BLaER1 treated with 17β-estradiol and CSF1 and Interleukin-3, amounts not matched to agents 10 nM and 100 nM (cell line): ENCODE measurements at regions not wholly inside any gene's neighbourhood (a gene's known extent, or its start where the extent isn't known, plus 50 kb on each side); places are given as distances from the start of the nearest gene placed in this dataset.

ENCODE experiments used
- H3K27ac ChIP-seq, 11 experiments: shearing (Covaris generic); formaldehyde crosslinking; 2 replicates each; pipeline ENCODE4 v1.8.1; 2022
- H3K27me3 ChIP-seq, 11 experiments: shearing (Covaris generic); formaldehyde crosslinking; 2 replicates each; pipeline ENCODE4 v1.8.1; 2022
- H3K36me3 ChIP-seq, 11 experiments: shearing (Covaris generic); formaldehyde crosslinking; 2 replicates each; pipeline ENCODE4 v1.8.1; 2022
- H3K4me1 ChIP-seq, 10 experiments: shearing (Covaris generic); formaldehyde crosslinking; 2 replicates each; pipeline ENCODE4 v1.8.1; 2022
- H3K4me2 ChIP-seq, 11 experiments: shearing (Covaris generic); formaldehyde crosslinking; 2 replicates each; pipeline ENCODE4 v1.8.1; 2022
- H3K4me3 ChIP-seq, 10 experiments: shearing (Covaris generic); formaldehyde crosslinking; 2 replicates each; pipeline ENCODE4 v1.8.1; 2022
- H3K9ac ChIP-seq, 11 experiments: shearing (Covaris generic); formaldehyde crosslinking; 2 replicates each; pipeline ENCODE4 v1.8.1; 2022
- H3K9me3 ChIP-seq, 11 experiments: shearing (Covaris generic); formaldehyde crosslinking; replicated peaks in 1 of 11; 2 replicates each; pipeline ENCODE4 v1.8.1; 2022
- H4K20me1 ChIP-seq, 11 experiments: shearing (Covaris generic); formaldehyde crosslinking; 2 replicates each; pipeline ENCODE4 v1.8.1; 2022
- Cebpa-rat ChIP-seq, 11 experiments: shearing (Covaris generic); IDR thresholded peaks; 2 replicates each; pipeline ENCODE4 v1.8.1; 2022

GRCh38 chr2:183919167-183919566 is 679.2 kb upstream of the ZNF804A start:
- H4K20me1 ChIP-seq: no peaks in the 10 kb centered on the region
- no peaks in the 10 kb centered on the region for H3K4me1 ChIP-seq
- H3K27ac ChIP-seq: no peak overlapping the region
- H3K36me3 ChIP-seq: no peaks in the 10 kb centered on the region
- no peak overlapping the region for H3K9ac ChIP-seq
- H3K27me3 ChIP-seq: no peaks in the 10 kb centered on the region
- TF ChIP-seq Cebpa-rat (IDR thresholded peaks at IDR 0.05): no peak
- no peak overlapping the region for H3K4me2 ChIP-seq
- H3K9me3 ChIP-seq: no peaks in the 10 kb centered on the region
- H3K4me3 ChIP-seq: no peak overlapping the region

DNA sequence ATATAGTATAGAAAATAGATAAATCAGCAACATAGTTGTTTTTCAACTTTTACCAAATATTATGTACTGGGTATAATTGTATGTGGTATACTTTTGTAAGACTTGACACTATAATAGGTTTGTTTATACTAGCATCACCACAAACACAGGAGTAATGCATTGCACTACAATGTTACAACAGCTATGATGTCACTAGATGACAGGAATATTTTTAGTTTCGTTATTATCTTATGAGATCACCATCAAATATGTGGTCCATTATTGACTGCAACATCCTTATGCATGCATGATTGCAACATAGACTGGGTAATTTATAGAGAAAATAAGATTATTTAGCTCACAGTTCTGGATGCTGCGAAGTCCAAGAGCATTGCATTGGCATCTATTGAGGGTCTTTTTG is 678.4 kb upstream of the ZNF804A start:
- Histone ChIP-seq H3K27me3 (no peaks in the 10 kb centered on the region), H3K4me2 (no peak overlapping the region), H3K4me1 (no peaks in the 10 kb centered on the region), H3K36me3 (no peaks in the 10 kb centered on the region), H3K4me3 (no peak overlapping the region), H3K27ac (no peak overlapping the region), H3K9me3 (no peaks in the 10 kb centered on the region), H4K20me1 (no peaks in the 10 kb centered on the region), H3K9ac (no peak overlapping the region)
- TF ChIP-seq Cebpa-rat (IDR thresholded peaks at IDR 0.05): no peak

- no peaks in the 10 kb centered on the region for H3K27me3 ChIP-seq
- peak in 3 of 11 experiments; percentile 14 to 85 (median 75); a peak in 6 of 22 replicates for TF ChIP-seq Cebpa-rat (IDR thresholded peaks at IDR 0.05)
- no peak overlapping the region for H3K9ac ChIP-seq
- no peak overlapping the region for H3K27ac ChIP-seq
- H3K36me3 ChIP-seq: no peaks in the 10 kb centered on the region
- H3K4me1 ChIP-seq: no peaks in the 10 kb centered on the region
- H3K4me2 ChIP-seq: no peak overlapping the region
- no peaks in the 10 kb centered on the region for H4K20me1 ChIP-seq
- H3K9me3 ChIP-seq: peaks cover 0 to 4% (median 0%) of the 10 kb centered on the region in 11 experiments; a peak in 1 of 22 replicates
- H3K4me3 ChIP-seq: no peak overlapping the region
Observed at GRCh38 chr2:183925281-183925680, 673.0 kb upstream of the ZNF804A start.

- peaks cover 0 to 4% (median 0%) of the 10 kb centered on the region in 11 experiments; a peak in 1 of 22 replicates for H3K9me3 ChIP-seq
- no peak overlapping the region for H3K4me2 ChIP-seq
- no peaks in the 10 kb centered on the region for H3K27me3 ChIP-seq
- no peak overlapping the region for H3K9ac ChIP-seq
- no peaks in the 10 kb centered on the region for H4K20me1 ChIP-seq
- H3K36me3 ChIP-seq: no peaks in the 10 kb centered on the region
- no peak overlapping the region for H3K27ac ChIP-seq
- no peak overlapping the region for H3K4me3 ChIP-seq
- no peaks in the 10 kb centered on the region for H3K4me1 ChIP-seq
- TF ChIP-seq Cebpa-rat (IDR thresholded peaks at IDR 0.05): no peak
Observed at GRCh38 chr2:183926433-183926832, 671.9 kb upstream of the ZNF804A start.

DNA sequence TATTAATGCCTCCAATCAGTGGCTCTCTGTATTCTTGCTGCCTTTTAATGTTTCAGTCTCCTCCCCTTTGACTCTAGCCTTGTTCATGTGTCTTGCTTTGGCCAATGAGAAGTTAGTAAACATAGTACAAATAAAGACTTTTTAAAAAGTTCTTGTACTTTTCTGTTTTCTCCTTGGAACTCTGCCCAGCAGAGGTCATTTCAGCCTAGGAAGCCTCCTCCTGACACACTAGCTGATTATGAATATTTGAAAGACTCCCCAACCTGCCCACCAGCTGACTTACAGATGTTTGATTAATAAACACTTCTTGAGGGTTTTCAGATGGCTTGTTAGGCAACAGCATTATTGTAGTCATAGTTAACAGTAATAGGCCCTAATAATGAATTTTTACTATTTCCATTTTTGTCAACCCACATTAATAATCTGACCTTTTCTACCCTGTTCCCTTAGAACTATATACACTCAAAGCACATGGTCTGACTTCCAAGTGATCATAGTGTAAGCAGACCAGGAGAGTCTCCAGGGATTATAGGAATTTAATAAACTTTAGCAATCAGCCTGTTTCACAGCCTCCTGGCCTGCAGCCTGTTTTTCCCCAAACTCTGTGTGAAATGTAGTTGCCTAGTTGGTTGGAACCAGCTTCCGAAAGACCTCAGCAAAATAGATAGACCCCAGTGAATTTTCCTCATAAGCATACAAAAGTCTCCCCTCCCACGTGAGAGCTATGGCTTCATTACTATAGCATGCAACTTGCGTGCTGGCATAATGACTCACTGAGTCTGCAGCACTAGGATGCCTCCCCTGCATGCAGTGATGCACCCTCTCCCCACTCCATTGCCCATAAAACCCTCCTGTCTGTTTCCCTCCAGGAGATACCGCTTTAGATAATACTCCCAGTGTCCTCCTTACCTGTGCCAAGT is 670.7 kb upstream of the ZNF804A start:
- peaks cover 0 to 4% (median 0%) of the 10 kb centered on the region in 11 experiments; a peak in 1 of 22 replicates for H3K9me3 ChIP-seq
- no peak overlapping the region for H3K27ac ChIP-seq
- no peaks in the 10 kb centered on the region for H3K4me1 ChIP-seq
- TF ChIP-seq Cebpa-rat (IDR thresholded peaks at IDR 0.05): no peak
- no peaks in the 10 kb centered on the region for H3K36me3 ChIP-seq
- no peak overlapping the region for H3K4me3 ChIP-seq
- no peak overlapping the region for H3K4me2 ChIP-seq
- H4K20me1 ChIP-seq: no peaks in the 10 kb centered on the region
- H3K9ac ChIP-seq: no peak overlapping the region
- no peaks in the 10 kb centered on the region for H3K27me3 ChIP-seq

GRCh38 chr2:183935005-183935404 is 663.3 kb upstream of the ZNF804A start:
- H3K36me3 ChIP-seq: no peaks in the 10 kb centered on the region
- H3K4me3 ChIP-seq: no peak overlapping the region
- H3K4me1 ChIP-seq: no peaks in the 10 kb centered on the region
- H3K9ac ChIP-seq: no peak overlapping the region
- no peak overlapping the region for H3K27ac ChIP-seq
- no peaks in the 10 kb centered on the region for H4K20me1 ChIP-seq
- H3K9me3 ChIP-seq: 0 out of 22 replicates have a peak, but pooled peaks cover 0 to 4% (median 0%) of the 10 kb centered on the region in 11 experiments
- no peak for TF ChIP-seq Cebpa-rat (IDR thresholded peaks at IDR 0.05)
- no peak overlapping the region for H3K4me2 ChIP-seq
- no peaks in the 10 kb centered on the region for H3K27me3 ChIP-seq

DNA sequence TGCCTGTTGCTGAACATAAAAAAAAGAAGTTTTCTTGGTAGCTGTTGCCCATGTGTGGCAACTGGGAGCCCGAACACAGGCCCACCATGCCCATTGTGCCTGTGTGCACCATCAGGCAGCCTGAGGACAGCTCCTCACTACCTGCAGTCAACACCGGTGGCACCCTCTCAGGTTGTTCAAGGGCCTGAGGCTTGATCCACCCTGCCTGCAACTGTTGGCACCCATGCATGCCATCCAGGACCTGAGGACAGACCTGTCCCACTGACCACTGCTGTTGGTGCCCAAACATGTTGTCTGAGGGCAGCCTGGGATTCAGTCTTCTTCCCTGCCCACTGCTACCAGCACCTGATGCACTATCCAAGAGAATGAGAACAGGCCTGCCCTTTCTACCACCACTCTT is 661.1 kb upstream of the ZNF804A start:
- TF ChIP-seq Cebpa-rat (IDR thresholded peaks at IDR 0.05): no peak
- Histone ChIP-seq H3K4me2 (no peak overlapping the region), H3K9me3 (0 out of 22 replicates have a peak, but pooled peaks cover 0 to 4% (median 0%) of the 10 kb centered on the region in 11 experiments), H3K4me3 (no peak overlapping the region), H3K36me3 (no peaks in the 10 kb centered on the region), H3K9ac (no peak overlapping the region), H4K20me1 (no peaks in the 10 kb centered on the region), H3K27ac (no peak overlapping the region), H3K4me1 (no peaks in the 10 kb centered on the region), H3K27me3 (no peaks in the 10 kb centered on the region)

DNA sequence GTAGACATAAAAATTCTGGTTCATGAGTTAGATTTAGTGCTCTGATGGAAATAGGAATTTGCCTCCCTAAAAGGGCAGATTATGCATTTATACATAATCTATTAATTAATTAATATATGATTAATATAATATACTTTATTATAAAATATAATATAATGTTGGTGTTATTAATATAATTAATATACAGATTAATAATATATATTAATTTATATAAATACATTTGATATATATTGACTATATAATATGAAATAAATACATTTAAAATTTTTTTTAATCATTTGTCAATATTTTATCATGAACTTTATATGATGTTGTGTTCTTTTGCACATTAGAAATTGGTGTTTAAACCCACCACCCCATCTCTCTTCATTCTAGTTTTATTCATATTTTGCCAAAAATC is 652.1 kb upstream of the ZNF804A start:
- no peak for TF ChIP-seq Cebpa-rat (IDR thresholded peaks at IDR 0.05)
- no peaks in the 10 kb centered on the region for H3K36me3 ChIP-seq
- no peak overlapping the region for H3K4me3 ChIP-seq
- H3K27ac ChIP-seq: no peak overlapping the region
- H3K4me2 ChIP-seq: no peak overlapping the region
- H3K27me3 ChIP-seq: no peaks in the 10 kb centered on the region
- no peaks in the 10 kb centered on the region for H4K20me1 ChIP-seq
- H3K9ac ChIP-seq: no peak overlapping the region
- no peaks in the 10 kb centered on the region for H3K9me3 ChIP-seq
- H3K4me1 ChIP-seq: no peaks in the 10 kb centered on the region

DNA sequence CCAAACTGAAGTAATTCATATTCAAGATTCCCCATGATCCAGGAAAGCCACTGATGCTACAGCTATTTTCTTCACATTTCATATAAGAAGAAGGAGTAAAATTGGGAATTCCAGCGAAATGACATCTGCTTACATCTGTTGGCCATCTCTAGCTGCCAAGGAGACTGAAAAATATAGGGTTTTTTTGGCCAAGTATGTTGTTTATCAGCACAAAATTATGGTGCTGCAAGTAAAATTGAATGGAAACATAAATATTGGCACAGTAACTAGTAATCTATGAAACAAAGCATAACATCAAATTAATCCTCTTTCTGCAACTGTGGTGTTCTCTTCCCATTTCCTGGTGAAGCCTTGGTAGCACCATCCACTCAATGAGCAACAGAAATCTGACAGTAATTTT is 649.5 kb upstream of the ZNF804A start:
- no peaks in the 10 kb centered on the region for H4K20me1 ChIP-seq
- 0 out of 20 replicates have a peak, but pooled peaks cover 0 to 7% (median 0%) of the 10 kb centered on the region in 10 experiments for H3K4me1 ChIP-seq
- H3K9ac ChIP-seq: no peak overlapping the region
- H3K27me3 ChIP-seq: no peaks in the 10 kb centered on the region
- no peak overlapping the region for H3K4me2 ChIP-seq
- no peaks in the 10 kb centered on the region for H3K9me3 ChIP-seq
- no peak overlapping the region for H3K27ac ChIP-seq
- no peak overlapping the region for H3K4me3 ChIP-seq
- no peak for TF ChIP-seq Cebpa-rat (IDR thresholded peaks at IDR 0.05)
- H3K36me3 ChIP-seq: no peaks in the 10 kb centered on the region

GRCh38 chr2:183950673-183951072 is 647.7 kb upstream of the ZNF804A start:
- no peak for TF ChIP-seq Cebpa-rat (IDR thresholded peaks at IDR 0.05)
- Histone ChIP-seq H4K20me1 (no peaks in the 10 kb centered on the region), H3K4me2 (no peak overlapping the region), H3K9me3 (no peaks in the 10 kb centered on the region), H3K4me1 (0 out of 20 replicates have a peak, but pooled peaks cover 0 to 7% (median 0%) of the 10 kb centered on the region in 10 experiments), H3K27me3 (no peaks in the 10 kb centered on the region), H3K36me3 (no peaks in the 10 kb centered on the region), H3K9ac (no peak overlapping the region), H3K4me3 (no peak overlapping the region), H3K27ac (no peak overlapping the region)
